Naive B cell (primary cell): ENCODE measurements at regions not wholly inside any gene's neighbourhood (a gene's known extent, or its start where the extent isn't known, plus 50 kb on each side); places are given as distances from the start of the nearest gene placed in this dataset.

Source experiments
- ATAC-seq, 2 donors: fragments of 150-1000 bp; cut with Tn5 transposase; 2 replicates each; pipeline ENCODE4 v1.10.0; 2021; ENCODE audit warnings: low read depth in 2 of 2, mild to moderate bottlenecking in 2 of 2, moderate library complexity in 2 of 2
- DNase-seq: peaks from one replicate; pipeline ENCODE4 v3.0.0; 2022
- H3K27ac Mint-ChIP-seq, 6 donors: one replicate each; pipeline ENCODE4 v1.8.0; 2020 to 2022; ENCODE audit warnings: mild to moderate bottlenecking in 6 of 6, mixed read lengths in 6 of 6, moderate library complexity in 5 of 6, inconsistent platforms in 2 of 6
- H3K27me3 Mint-ChIP-seq, 3 donors: one replicate each; pipeline ENCODE4 v1.8.0; 2021 to 2022; ENCODE audit warnings: mixed read lengths in 3 of 3, mild to moderate bottlenecking in 1 of 3
- H3K36me3 Mint-ChIP-seq, 2 donors: one replicate each; pipeline ENCODE4 v1.8.0; 2020 to 2022; ENCODE audit warnings: mixed read lengths in 2 of 2, inconsistent platforms in 1 of 2, mild to moderate bottlenecking in 1 of 2
- H3K4me1 Mint-ChIP-seq, 3 donors: one replicate each; pipeline ENCODE4 v1.8.0; 2020 to 2022; ENCODE audit warnings: mixed read lengths in 3 of 3, inconsistent platforms in 1 of 3, mild to moderate bottlenecking in 1 of 3, moderate library complexity in 1 of 3
- H3K4me3 Mint-ChIP-seq, 8 donors: one replicate each; pipeline ENCODE4 v1.8.0; 2020 to 2022; ENCODE audit warnings: mild to moderate bottlenecking in 8 of 8, mixed read lengths in 8 of 8, moderate library complexity in 8 of 8, inconsistent platforms in 2 of 8
- H3K9me3 Mint-ChIP-seq, 7 donors: one replicate each; pipeline ENCODE4 v1.8.0; 2020 to 2022; ENCODE audit warnings: mixed read lengths in 7 of 7, mild to moderate bottlenecking in 5 of 7, inconsistent platforms in 2 of 7, moderate library complexity in 1 of 7

DNA sequence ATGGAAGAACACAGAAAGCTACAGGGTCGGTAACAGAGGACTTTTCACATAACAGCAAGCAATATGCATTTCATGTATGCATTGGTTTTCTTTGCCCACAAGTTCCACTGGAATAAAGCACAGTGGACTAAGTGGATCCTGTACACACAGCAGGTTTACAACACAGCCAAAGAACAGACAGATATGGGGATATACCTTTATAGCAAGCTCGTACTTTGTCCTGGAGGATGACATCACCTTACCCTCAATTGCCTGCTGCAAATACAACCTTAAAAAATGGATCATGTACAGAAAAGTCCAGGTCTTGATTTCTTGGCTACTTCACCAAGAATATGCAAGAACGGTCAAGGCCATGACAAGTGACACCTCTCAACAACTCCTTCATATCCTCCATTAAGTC, 1445.5 kb downstream of the MAT2B start:
- H3K4me3 Mint-ChIP-seq: no peak overlapping the region
- no peak for ATAC-seq
- DNase-seq: no peak
- H3K27me3 Mint-ChIP-seq: no peaks in the 10 kb centered on the region
- H3K9me3 Mint-ChIP-seq: no peaks in the 10 kb centered on the region
- no peaks in the 10 kb centered on the region for H3K36me3 Mint-ChIP-seq
- no peak overlapping the region for H3K27ac Mint-ChIP-seq
- no peaks in the 10 kb centered on the region for H3K4me1 Mint-ChIP-seq

DNA sequence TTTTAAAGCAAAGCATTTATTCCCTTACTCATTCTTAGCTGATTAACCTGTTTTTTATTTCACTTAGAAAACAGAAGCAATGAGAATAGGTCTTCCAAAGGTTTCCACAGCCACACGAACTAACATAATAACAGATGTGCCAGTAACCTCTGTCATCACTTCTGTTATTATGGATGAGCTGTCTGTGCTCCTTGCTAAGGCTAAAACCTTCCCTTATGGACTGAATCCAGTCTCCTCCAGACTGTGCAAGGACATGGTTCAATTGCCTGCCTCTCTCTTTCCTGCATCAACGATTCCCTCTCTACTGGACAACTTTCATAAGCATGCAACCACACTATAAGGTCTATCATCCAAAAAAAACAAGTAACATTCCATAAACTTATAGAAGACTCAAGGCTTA, 1446.2 kb downstream of the MAT2B start:
- DNase-seq (no peak), ATAC-seq (no peak)
- Mint-ChIP-seq H3K4me1 (no peaks in the 10 kb centered on the region), H3K9me3 (no peaks in the 10 kb centered on the region), H3K36me3 (no peaks in the 10 kb centered on the region), H3K4me3 (no peak overlapping the region), H3K27ac (no peak overlapping the region), H3K27me3 (no peaks in the 10 kb centered on the region)

DNA sequence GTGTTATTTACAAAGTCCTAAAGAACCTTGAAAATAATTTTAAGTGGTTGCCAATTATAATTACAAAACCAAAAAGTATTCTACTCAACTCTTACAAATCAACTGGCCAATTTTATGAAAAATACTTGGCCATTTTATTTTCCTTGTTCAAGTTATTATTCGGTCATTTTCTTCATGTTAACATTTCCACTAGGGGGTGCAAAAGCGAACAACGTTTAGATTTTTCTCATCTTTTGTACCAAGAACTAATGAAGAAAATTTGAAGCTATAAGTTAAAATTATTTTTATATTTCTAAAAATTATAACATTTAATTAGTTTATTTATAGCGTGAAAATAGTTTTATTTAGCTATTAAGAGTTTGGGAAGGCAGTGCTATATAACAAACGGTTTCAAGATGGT, 1453.3 kb downstream of the MAT2B start:
- DNase-seq (no peak), ATAC-seq (no peak)
- H3K27me3 Mint-ChIP-seq: no peaks in the 10 kb centered on the region
- H3K27ac Mint-ChIP-seq: no peak overlapping the region
- no peaks in the 10 kb centered on the region for H3K9me3 Mint-ChIP-seq
- no peaks in the 10 kb centered on the region for H3K36me3 Mint-ChIP-seq
- H3K4me3 Mint-ChIP-seq: no peak overlapping the region
- no peaks in the 10 kb centered on the region for H3K4me1 Mint-ChIP-seq

DNA sequence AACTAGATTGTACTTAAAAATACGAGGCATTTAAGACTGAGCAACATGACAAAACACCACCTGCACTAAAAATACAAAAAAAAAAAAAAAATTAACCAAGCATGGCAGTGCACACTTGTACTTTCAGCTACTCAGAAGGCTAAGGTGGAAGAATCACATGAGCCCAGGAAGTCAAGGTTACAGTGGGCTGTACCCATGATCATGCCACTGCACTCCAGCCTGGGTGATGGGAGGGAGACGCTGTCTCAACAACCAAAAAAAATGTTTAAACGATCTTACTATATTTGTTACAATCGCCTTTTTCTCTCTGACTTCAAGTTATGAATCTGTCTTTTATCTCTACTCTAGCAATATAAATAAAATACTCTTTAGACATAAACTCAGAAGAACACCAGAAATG, 1454.3 kb downstream of the MAT2B start:
- ATAC-seq: no peak
- no peaks in the 10 kb centered on the region for H3K9me3 Mint-ChIP-seq
- H3K27me3 Mint-ChIP-seq: no peaks in the 10 kb centered on the region
- no peak overlapping the region for H3K4me3 Mint-ChIP-seq
- no peaks in the 10 kb centered on the region for H3K36me3 Mint-ChIP-seq
- DNase-seq: no peak
- no peaks in the 10 kb centered on the region for H3K4me1 Mint-ChIP-seq
- H3K27ac Mint-ChIP-seq: no peak overlapping the region

DNA sequence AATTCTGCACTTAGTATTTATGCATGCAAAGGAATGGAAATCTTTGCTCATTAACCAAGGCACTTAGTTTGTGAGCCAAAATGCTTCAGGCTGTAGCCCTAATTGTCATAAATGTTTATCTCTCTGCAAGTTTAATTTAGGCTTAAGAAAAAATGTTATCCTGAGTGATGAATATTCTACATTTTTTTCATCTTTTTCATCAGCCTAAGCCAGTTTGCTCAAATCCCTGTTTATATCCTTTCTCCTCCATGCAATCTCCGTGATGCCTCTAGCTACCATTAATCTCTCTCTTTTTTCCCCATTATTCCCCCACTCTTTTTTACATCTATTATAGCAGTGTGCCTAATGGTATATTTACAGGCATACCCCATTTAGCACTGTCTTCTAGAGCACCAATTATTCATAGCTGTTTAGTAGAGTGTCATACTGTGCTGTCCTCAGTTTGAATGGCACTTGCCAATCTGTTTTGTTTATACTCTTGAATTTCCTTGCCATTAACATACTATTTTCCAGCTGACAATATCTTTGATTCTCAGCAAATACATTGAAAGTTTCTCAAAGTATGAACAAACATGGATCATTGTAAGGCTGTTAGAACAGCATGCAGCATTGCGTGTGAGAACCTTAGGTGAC, 1457.0 kb downstream of the MAT2B start:
- no peaks in the 10 kb centered on the region for H3K27me3 Mint-ChIP-seq

DNA sequence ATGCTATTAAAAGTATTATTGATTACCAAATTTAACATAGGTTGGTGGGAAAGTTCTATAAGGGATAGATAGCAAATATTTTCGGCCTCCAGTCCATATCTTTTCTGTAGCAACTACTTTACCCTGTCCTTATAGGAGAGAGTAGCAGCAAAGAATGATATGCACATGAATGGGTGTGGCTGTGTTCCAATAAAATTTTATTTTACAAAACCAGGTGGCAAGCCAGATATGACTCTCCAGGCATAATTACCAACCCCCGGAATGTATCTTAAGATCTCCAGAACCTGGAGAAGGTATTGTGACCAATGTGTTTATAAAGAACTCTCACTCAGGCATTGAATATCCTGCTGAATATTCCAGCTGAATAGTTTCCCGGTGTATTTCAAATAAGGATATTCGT, 1461.2 kb downstream of the MAT2B start:
- H3K36me3 Mint-ChIP-seq: no peaks in the 10 kb centered on the region
- no peak for ATAC-seq
- H3K4me3 Mint-ChIP-seq: no peak overlapping the region
- no peaks in the 10 kb centered on the region for H3K27me3 Mint-ChIP-seq
- DNase-seq: no peak
- H3K4me1 Mint-ChIP-seq: no peaks in the 10 kb centered on the region
- no peak overlapping the region for H3K27ac Mint-ChIP-seq
- H3K9me3 Mint-ChIP-seq: no peaks in the 10 kb centered on the region

More for the DNA sequence above, 1457.0 kb downstream of the MAT2B start:
- no peak overlapping the region for H3K4me3 Mint-ChIP-seq
- DNase-seq (no peak), ATAC-seq (no peak)
- H3K36me3 Mint-ChIP-seq: no peaks in the 10 kb centered on the region
- H3K9me3 Mint-ChIP-seq: no peaks in the 10 kb centered on the region
- no peak overlapping the region for H3K27ac Mint-ChIP-seq
- H3K4me1 Mint-ChIP-seq: no peaks in the 10 kb centered on the region

DNA sequence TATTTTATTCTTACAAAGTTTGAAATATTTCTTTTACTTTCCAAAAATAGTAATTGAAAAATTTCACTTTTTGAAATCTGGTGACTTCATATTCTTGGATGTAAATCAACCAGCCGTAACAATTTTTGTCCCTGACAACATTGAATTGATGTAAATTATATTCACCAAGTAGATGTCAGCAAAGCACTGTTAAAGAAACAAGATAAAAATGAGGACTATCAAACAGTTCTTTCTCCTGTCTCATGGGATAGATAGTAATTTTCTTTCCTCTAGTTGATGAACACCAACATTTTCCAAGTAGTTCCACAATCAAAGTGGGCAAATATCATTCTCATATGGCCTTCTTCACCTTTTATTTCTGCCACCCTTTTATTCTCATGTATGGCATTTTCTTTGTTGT, 1461.9 kb downstream of the MAT2B start:
- DNase-seq: no peak
- Mint-ChIP-seq H3K4me3 (no peak overlapping the region), H3K36me3 (no peaks in the 10 kb centered on the region), H3K27me3 (no peaks in the 10 kb centered on the region), H3K9me3 (peaks cover 0 to 4% (median 0%) of the 10 kb centered on the region in 7 donors), H3K27ac (no peak overlapping the region), H3K4me1 (no peaks in the 10 kb centered on the region)
- ATAC-seq: no peak

DNA sequence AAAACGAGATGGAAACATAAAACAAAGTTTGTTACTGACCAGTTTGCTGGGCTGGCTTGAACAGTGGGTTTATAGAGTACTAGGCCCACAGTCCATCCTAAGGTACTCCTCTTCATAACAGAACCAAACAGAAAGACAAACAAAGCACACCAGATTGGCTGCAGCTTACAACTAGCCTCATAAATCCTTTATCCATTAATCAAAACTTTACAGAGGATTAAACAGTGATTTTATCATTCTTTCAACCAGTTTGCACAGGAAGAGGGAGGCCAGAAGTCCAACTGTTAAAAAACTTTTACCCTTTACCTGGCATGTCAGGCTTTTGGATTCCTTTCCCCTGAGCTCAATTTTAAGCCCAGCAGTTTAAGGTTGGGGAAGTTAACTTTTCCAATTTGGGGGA, 1467.6 kb downstream of the MAT2B start:
- H3K27me3 Mint-ChIP-seq: no peaks in the 10 kb centered on the region
- ATAC-seq (no peak), DNase-seq (no peak)
- H3K9me3 Mint-ChIP-seq: peaks cover 3 to 22% (median 7%) of the 10 kb centered on the region in 7 donors
- no peaks in the 10 kb centered on the region for H3K4me1 Mint-ChIP-seq
- no peak overlapping the region for H3K4me3 Mint-ChIP-seq
- no peaks in the 10 kb centered on the region for H3K36me3 Mint-ChIP-seq
- H3K27ac Mint-ChIP-seq: no peak overlapping the region

DNA sequence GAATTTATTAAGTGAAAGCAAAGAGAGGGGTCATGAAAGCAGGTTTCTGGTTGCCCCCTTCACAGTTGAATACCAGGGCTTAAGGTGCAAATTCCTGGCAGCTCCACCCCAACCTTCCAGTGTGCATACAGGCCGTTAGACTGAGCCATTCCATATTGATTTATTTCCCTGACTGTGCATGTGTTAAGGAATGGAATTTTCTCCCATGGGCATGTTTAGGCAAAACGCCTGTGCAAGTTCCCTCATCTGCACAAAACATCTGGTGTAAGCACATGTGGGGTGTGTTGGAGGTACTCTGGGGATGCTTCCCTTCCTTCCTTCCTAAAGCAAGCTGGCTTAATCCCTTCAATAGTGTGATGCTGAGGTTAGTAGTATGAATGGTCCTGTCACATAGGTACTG, 1470.6 kb downstream of the MAT2B start:
- peaks cover 3 to 22% (median 10%) of the 10 kb centered on the region in 7 donors for H3K9me3 Mint-ChIP-seq
- H3K27me3 Mint-ChIP-seq: no peaks in the 10 kb centered on the region
- no peaks in the 10 kb centered on the region for H3K36me3 Mint-ChIP-seq
- H3K4me3 Mint-ChIP-seq: no peak overlapping the region
- no peak overlapping the region for H3K27ac Mint-ChIP-seq
- DNase-seq: no peak
- no peak for ATAC-seq
- no peaks in the 10 kb centered on the region for H3K4me1 Mint-ChIP-seq

DNA sequence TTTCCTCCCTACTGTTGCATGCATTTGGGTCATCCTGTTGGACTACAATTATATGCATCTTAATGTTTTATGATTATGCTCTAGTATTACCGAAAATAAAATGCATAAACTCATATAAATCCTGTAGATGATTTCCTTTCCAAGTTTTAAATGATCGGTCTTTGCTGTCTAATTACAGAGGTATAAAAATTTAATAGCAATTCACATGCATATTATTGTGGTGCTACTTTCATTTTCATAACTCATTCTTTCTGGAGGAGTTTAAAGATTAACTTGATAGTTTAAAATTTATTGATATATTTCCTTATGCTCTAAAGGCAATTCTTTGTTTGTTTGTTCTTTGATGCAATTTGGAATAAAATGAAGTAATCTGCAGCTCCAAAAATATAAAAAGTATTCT, 1475.1 kb downstream of the MAT2B start:
- no peaks in the 10 kb centered on the region for H3K4me1 Mint-ChIP-seq
- no peak for DNase-seq
- H3K9me3 Mint-ChIP-seq: peaks cover 0 to 10% (median 7%) of the 10 kb centered on the region in 7 donors
- H3K27me3 Mint-ChIP-seq: no peaks in the 10 kb centered on the region
- ATAC-seq: no peak
- H3K36me3 Mint-ChIP-seq: no peaks in the 10 kb centered on the region
- no peak overlapping the region for H3K4me3 Mint-ChIP-seq
- H3K27ac Mint-ChIP-seq: no peak overlapping the region

DNA sequence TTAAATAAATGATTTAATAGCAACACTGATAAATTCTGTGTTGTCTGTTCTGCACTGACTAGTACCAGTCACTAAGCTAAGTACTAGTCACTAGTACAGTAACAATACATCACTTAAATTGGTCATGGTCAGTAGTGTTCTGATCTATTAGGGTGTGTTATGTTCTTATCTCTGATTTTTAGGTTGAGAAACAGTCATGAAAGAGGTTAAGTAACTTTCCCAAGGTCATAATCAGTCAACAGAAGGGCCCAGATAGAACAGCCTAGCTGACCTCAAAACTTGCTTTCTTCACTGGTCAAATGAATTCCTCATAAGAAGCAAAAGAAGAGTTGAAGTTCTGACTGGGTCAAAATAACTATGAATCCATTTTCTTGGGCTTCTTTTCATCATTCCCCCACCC, 1492.7 kb downstream of the MAT2B start:
- Mint-ChIP-seq H3K4me1 (no peaks in the 10 kb centered on the region), H3K27ac (no peak overlapping the region), H3K4me3 (no peak overlapping the region), H3K36me3 (no peaks in the 10 kb centered on the region), H3K27me3 (no peaks in the 10 kb centered on the region), H3K9me3 (peaks cover 0 to 11% (median 0%) of the 10 kb centered on the region in 7 donors)
- ATAC-seq (no peak), DNase-seq (no peak)

DNA sequence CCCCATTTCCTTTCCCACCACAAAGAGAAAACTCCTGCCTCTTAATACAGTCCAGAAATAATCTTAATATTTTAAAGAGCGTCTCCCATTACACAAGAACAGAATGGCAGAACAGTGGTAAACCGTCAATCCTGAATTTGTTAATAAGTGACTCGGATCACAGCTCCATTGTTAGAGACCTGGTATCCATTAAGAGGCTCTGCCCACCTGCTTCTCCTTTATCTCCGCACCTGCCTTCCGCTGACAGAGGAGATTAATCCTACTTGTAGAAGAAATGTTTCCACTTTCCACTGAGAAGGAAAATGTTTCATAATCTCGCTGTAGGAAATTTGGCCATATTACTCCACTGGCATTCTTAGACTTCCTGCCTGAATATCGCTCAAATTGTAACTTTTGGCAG, 1493.2 kb downstream of the MAT2B start:
- no peaks in the 10 kb centered on the region for H3K27me3 Mint-ChIP-seq
- no peak overlapping the region for H3K27ac Mint-ChIP-seq
- no peaks in the 10 kb centered on the region for H3K36me3 Mint-ChIP-seq
- peaks cover 0 to 7% (median 0%) of the 10 kb centered on the region in 7 donors for H3K9me3 Mint-ChIP-seq
- H3K4me3 Mint-ChIP-seq: no peak overlapping the region
- no peak for ATAC-seq
- no peaks in the 10 kb centered on the region for H3K4me1 Mint-ChIP-seq
- no peak for DNase-seq

DNA sequence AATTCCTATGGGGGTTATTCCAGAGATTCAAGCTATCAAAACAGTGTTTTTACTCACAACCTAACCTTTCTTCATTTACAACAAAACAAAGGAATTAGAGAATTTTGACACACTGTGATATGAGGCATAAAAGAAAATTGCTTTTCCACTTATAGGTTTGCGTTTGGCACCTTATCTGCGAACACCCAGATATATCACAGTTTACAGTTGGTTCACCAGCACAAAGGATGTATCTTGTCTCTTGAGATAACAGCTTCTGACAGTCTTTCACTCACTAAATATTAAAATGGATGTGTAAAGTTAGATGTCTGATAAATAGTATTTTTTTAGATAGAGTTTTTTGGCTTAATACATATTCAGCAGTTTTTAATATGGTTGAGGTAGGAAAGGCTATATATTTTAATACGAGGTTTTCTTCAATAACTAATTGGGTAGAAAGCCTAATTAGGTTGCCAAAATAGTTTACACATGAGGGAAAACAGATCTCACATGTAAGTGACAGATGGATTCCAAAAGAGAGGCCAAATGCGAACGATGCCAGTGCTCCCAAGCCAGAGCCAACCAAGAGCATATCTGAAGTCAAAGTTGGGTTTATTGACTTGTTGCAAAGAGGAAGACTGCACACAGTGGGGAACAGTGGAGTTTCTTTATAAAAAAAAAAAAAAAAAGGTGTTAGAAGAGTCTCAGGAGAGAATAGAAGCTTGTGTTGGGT, 1495.2 kb downstream of the MAT2B start:
- Mint-ChIP-seq H3K36me3 (no peaks in the 10 kb centered on the region), H3K4me3 (no peak overlapping the region), H3K4me1 (no peaks in the 10 kb centered on the region), H3K27ac (no peak overlapping the region), H3K9me3 (peaks cover 0 to 4% (median 0%) of the 10 kb centered on the region in 7 donors), H3K27me3 (no peaks in the 10 kb centered on the region)
- DNase-seq: no peak
- no peak for ATAC-seq

DNA sequence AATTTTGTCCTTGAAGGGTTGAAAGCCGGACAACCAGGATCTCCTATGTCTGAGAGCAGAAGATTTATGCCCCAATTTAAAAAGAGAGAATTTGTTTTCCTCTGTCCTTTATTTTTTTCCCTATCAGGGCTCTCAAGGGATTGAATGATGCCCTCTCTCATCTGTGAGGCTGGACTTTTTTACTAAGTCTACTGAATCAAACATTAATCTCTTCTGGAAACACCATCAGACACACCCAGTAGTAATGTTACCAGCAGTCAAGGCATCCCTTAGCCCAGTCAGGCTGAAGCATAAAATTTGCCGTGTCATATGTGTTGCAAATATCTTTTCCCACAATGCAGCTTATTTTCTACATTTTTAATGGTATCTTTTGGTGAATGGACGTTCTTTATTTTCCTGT, 1497.9 kb downstream of the MAT2B start:
- H3K4me3 Mint-ChIP-seq: no peak overlapping the region
- H3K27me3 Mint-ChIP-seq: no peaks in the 10 kb centered on the region
- H3K9me3 Mint-ChIP-seq: no peaks in the 10 kb centered on the region
- no peaks in the 10 kb centered on the region for H3K4me1 Mint-ChIP-seq
- no peak for DNase-seq
- ATAC-seq: no peak
- no peak overlapping the region for H3K27ac Mint-ChIP-seq
- no peaks in the 10 kb centered on the region for H3K36me3 Mint-ChIP-seq

DNA sequence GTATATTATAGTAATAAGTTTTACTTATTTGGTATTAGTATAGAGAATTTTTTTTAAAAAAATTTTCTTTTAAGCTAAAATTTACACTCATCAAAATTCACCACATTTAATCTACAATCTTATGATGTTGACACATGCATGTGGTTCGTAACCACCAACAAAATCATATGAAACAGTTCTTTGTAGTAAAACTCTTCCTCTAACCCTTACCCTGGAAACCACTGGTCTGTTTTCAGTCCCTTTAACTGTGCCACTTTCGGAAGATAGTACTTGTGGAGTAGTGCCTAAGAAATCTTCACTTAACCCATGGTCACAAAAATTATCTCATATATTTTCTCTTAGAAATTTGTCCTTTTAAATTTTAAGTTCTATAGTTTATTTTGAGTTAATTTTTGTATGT, 1498.8 kb downstream of the MAT2B start:
- H3K4me3 Mint-ChIP-seq: no peak overlapping the region
- no peaks in the 10 kb centered on the region for H3K27me3 Mint-ChIP-seq
- H3K4me1 Mint-ChIP-seq: no peaks in the 10 kb centered on the region
- DNase-seq: no peak
- H3K27ac Mint-ChIP-seq: no peak overlapping the region
- no peak for ATAC-seq
- no peaks in the 10 kb centered on the region for H3K36me3 Mint-ChIP-seq
- H3K9me3 Mint-ChIP-seq: no peaks in the 10 kb centered on the region
